ENCODE measurements at regions not wholly inside any gene's neighbourhood (a gene's known extent, or its start where the extent isn't known, plus 50 kb on each side); places are given as distances from the start of the nearest gene placed in this dataset.

DNA sequence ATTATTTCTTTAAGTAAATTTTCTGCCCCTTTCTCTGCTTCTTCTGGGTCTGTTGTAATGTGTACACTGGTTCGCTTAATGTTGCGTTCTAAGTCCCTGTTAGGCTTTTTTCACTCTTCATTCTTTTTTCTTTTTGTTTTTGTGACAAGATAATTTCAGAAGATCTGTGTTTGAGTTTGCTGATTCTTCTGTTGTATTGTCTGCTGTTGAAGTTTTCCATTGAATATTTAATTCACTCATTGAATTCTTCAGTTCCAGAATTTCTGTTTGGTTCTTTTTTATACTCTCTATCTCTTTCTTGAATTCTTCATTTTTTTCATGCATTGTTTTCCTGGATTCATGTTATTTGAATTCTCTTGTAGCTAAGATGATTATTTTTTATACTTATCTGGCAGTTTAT, 66.3 kb upstream of the NUDT6 start:
- TF ChIP-seq RAD21 (conservative IDR thresholded peaks at IDR 0.05) (no peak), EZH2 (IDR thresholded peaks at IDR 0.05; ENCODE audit: borderline replicate concordance, insufficient read depth, low read length, poor library complexity, severe bottlenecking) (no peak), POLR2AphosphoS5 (IDR thresholded peaks at IDR 0.05) (no peak), EP300 (conservative IDR thresholded peaks at IDR 0.05; ENCODE audit: poor library complexity, severe bottlenecking) (no peak), REST (IDR thresholded peaks at IDR 0.05; ENCODE audit: borderline replicate concordance) (no peak)
- TF ChIP-seq, protein P1, sequence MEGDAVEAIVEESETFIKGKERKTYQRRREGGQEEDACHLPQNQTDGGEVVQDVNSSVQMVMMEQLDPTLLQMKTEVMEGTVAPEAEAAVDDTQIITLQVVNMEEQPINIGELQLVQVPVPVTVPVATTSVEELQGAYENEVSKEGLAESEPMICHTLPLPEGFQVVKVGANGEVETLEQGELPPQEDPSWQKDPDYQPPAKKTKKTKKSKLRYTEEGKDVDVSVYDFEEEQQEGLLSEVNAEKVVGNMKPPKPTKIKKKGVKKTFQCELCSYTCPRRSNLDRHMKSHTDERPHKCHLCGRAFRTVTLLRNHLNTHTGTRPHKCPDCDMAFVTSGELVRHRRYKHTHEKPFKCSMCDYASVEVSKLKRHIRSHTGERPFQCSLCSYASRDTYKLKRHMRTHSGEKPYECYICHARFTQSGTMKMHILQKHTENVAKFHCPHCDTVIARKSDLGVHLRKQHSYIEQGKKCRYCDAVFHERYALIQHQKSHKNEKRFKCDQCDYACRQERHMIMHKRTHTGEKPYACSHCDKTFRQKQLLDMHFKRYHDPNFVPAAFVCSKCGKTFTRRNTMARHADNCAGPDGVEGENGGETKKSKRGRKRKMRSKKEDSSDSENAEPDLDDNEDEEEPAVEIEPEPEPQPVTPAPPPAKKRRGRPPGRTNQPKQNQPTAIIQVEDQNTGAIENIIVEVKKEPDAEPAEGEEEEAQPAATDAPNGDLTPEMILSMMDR (IDR thresholded peaks at IDR 0.05; ENCODE audit: poor library complexity, severe bottlenecking) = no peak
